ENCODE measurements at regions not wholly inside any gene's neighbourhood (a gene's known extent, or its start where the extent isn't known, plus 50 kb on each side); places are given as distances from the start of the nearest gene placed in this dataset.
"Not testable (repeated sequence)": the region's sequence is repeated elsewhere in the genome, so short reads cannot be mapped to it uniquely, and the experiment has no call there.

DNA sequence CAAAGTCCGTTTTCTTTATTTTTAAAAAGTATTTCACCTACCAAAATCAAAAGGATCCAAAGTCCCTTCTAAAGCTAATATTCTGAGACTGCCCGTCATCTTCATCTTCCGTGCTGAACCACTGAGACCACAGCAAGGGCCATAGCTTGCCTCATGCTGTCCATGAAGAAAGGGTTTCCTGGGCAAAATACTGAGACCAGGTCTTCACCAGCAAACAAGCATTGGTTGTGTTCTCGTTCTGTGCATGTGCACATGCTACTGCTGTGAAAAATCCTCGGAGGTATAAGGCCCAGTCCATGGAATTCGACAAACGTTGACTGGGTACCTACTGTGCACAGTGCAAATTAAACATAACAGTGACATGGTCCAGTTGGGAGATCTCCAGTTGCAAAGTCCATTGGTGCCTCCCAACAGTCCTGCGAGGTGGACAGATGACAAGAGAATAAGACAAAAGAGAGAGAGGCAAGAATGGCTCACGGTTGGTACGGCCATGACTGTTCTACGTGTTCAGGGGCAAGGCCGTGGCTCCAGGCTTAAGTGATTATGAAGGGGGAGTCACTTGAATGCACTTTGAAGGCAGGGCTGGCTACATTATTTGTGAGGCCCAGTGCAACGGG lies 192.6 kb upstream of the GLI2 start:
- Mint-ChIP-seq H3K27ac (ENCODE audit: unreplicated experiment) (no peak overlapping the region), H3K36me3 (ENCODE audit: low read depth, unreplicated experiment) (no peaks in the 10 kb centered on the region), H3K4me1 (ENCODE audit: unreplicated experiment) (peaks cover 21% of the 10 kb centered on the region), H3K9me3 (ENCODE audit: unreplicated experiment) (no peaks in the 10 kb centered on the region), H3K4me3 (ENCODE audit: unreplicated experiment) (no peak overlapping the region), H3K27me3 (ENCODE audit: unreplicated experiment) (peaks cover 4% of the 10 kb centered on the region)
- no peak for TF ChIP-seq CTCF (IDR thresholded peaks at IDR 0.05; ENCODE audit: unreplicated experiment)
- DNase-seq (ENCODE audit: low spot score): no peak

GRCh38 chr2:120543899-120544298 lies 191.8 kb upstream of the GLI2 start:
- no peaks in the 10 kb centered on the region for H3K36me3 Mint-ChIP-seq (ENCODE audit: low read depth, unreplicated experiment)
- H3K4me3 Mint-ChIP-seq (ENCODE audit: unreplicated experiment): no peak overlapping the region
- H3K9me3 Mint-ChIP-seq (ENCODE audit: unreplicated experiment): no peaks in the 10 kb centered on the region
- H3K4me1 Mint-ChIP-seq (ENCODE audit: unreplicated experiment): peaks cover 21% of the 10 kb centered on the region
- TF ChIP-seq CTCF (IDR thresholded peaks at IDR 0.05; ENCODE audit: unreplicated experiment): no peak
- no peak for DNase-seq (ENCODE audit: low spot score)
- peaks cover 2% of the 10 kb centered on the region for H3K27me3 Mint-ChIP-seq (ENCODE audit: unreplicated experiment)
- peak overlapping the region; percentile 26 for H3K27ac Mint-ChIP-seq (ENCODE audit: unreplicated experiment)

DNA sequence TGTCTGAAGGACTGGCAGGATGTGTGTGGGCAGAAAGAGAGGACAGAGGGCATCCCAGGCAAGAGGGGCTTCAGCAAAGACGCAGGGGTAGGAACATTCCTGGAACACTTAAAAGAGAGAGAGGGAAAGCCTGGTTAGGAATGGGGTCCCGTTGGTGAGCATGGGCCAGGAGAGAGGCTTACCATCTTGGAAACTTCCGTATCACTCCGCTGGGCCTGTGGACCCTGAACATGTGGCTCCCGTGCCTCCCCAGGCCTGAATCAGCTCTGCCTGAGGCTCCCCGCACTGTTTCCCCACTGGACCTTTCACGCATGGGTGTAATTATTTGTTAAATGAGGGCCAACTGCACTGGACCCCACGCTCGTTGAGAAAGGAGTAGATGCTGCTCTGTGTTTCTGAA lies 191.1 kb upstream of the GLI2 start:
- Mint-ChIP-seq H3K4me1 (ENCODE audit: unreplicated experiment) (peaks cover 21% of the 10 kb centered on the region), H3K27ac (ENCODE audit: unreplicated experiment) (peak overlapping the region; percentile 26), H3K4me3 (ENCODE audit: unreplicated experiment) (no peak overlapping the region), H3K27me3 (ENCODE audit: unreplicated experiment) (peaks cover 2% of the 10 kb centered on the region), H3K9me3 (ENCODE audit: unreplicated experiment) (no peaks in the 10 kb centered on the region), H3K36me3 (ENCODE audit: low read depth, unreplicated experiment) (no peaks in the 10 kb centered on the region)
- no peak for TF ChIP-seq CTCF (IDR thresholded peaks at IDR 0.05; ENCODE audit: unreplicated experiment)
- DNase-seq (ENCODE audit: low spot score): no peak

GRCh38 chr2:120545007-120545406 lies 190.7 kb upstream of the GLI2 start:
- H3K4me1 Mint-ChIP-seq (ENCODE audit: unreplicated experiment): peaks cover 21% of the 10 kb centered on the region
- not testable (repeated sequence) for H3K36me3 Mint-ChIP-seq (ENCODE audit: low read depth, unreplicated experiment); H3K4me3 Mint-ChIP-seq (ENCODE audit: unreplicated experiment); H3K27ac Mint-ChIP-seq (ENCODE audit: unreplicated experiment); DNase-seq (ENCODE audit: low spot score); H3K27me3 Mint-ChIP-seq (ENCODE audit: unreplicated experiment); H3K9me3 Mint-ChIP-seq (ENCODE audit: unreplicated experiment)

DNA sequence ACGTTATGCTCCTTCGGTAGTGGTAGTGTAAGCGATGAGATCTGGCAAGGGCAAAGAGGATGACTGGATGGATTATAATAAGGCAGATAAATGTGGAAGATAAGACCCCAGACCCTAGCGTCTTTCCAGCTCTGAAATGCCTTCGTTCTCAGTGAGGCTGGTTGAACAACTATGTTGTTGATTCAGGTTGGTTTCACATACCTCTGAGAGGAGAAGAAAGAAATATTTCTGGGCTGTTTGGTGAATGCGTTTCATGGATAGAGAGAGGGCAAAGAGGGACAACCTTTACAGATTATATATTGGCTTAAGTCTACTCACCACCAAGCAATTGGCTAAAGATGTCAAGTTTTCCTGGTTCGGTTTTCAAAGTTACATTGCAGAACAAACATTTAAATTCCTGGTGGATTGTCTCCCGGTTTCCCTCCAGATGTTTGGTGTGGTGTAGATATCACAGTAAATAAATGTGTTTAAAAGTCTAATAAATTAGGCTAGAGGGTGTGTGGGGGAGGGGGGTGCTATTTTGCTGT lies 190.1 kb upstream of the GLI2 start:
- DNase-seq (ENCODE audit: low spot score): no peak
- peaks cover 2% of the 10 kb centered on the region for H3K27me3 Mint-ChIP-seq (ENCODE audit: unreplicated experiment)
- peaks cover 24% of the 10 kb centered on the region for H3K4me1 Mint-ChIP-seq (ENCODE audit: unreplicated experiment)
- no peaks in the 10 kb centered on the region for H3K36me3 Mint-ChIP-seq (ENCODE audit: low read depth, unreplicated experiment)
- H3K4me3 Mint-ChIP-seq (ENCODE audit: unreplicated experiment): no peak overlapping the region
- no peak for TF ChIP-seq CTCF (IDR thresholded peaks at IDR 0.05; ENCODE audit: unreplicated experiment)
- no peaks in the 10 kb centered on the region for H3K9me3 Mint-ChIP-seq (ENCODE audit: unreplicated experiment)
- peak overlapping the region; percentile 76 for H3K27ac Mint-ChIP-seq (ENCODE audit: unreplicated experiment)

Measured in endothelial cell (in vitro differentiated cells).